Immature natural killer cell (primary cell): ENCODE measurements at regions not wholly inside any gene's neighbourhood (a gene's known extent, or its start where the extent isn't known, plus 50 kb on each side); places are given as distances from the start of the nearest gene placed in this dataset.
"Not testable (repeated sequence)": the region's sequence is repeated elsewhere in the genome, so short reads cannot be mapped to it uniquely, and the experiment has no call there.

Experiments used
- DNase-seq, 3 donors: peaks; one replicate each; pipeline ENCODE4 v3.0.0; 2022; ENCODE audit warnings: mixed read lengths in 1 of 3
- H3K27ac Mint-ChIP-seq, 6 donors: one replicate each; pipeline ENCODE4 v1.8.0; 2020; ENCODE audit warnings: mixed read lengths in 6 of 6, mild to moderate bottlenecking in 5 of 6, inconsistent platforms in 4 of 6, moderate library complexity in 3 of 6
- H3K27me3 Mint-ChIP-seq, 3 donors: one replicate each; pipeline ENCODE4 v1.8.0; 2020 to 2021; ENCODE audit warnings: low read depth in 3 of 3, mild to moderate bottlenecking in 3 of 3, mixed read lengths in 3 of 3, moderate library complexity in 3 of 3, inconsistent platforms in 1 of 3
- H3K36me3 Mint-ChIP-seq, 3 donors: one replicate each; pipeline ENCODE4 v1.8.0; 2020; ENCODE audit warnings: mixed read lengths in 3 of 3, inconsistent platforms in 2 of 3, mild to moderate bottlenecking in 2 of 3
- H3K4me1 Mint-ChIP-seq, 2 donors: one replicate each; pipeline ENCODE4 v1.8.0; 2020; ENCODE audit warnings: inconsistent platforms in 2 of 2, mild to moderate bottlenecking in 2 of 2, mixed read lengths in 2 of 2, moderate library complexity in 1 of 2
- H3K4me3 Mint-ChIP-seq, 5 donors: one replicate each; pipeline ENCODE4 v1.8.0; 2020; ENCODE audit warnings: mild to moderate bottlenecking in 5 of 5, mixed read lengths in 5 of 5, inconsistent platforms in 3 of 5, moderate library complexity in 3 of 5
- H3K9me3 Mint-ChIP-seq, 6 donors: one replicate each; pipeline ENCODE4 v1.8.0; 2020; ENCODE audit warnings: mild to moderate bottlenecking in 6 of 6, mixed read lengths in 6 of 6, inconsistent platforms in 4 of 6, moderate library complexity in 3 of 6

DNA sequence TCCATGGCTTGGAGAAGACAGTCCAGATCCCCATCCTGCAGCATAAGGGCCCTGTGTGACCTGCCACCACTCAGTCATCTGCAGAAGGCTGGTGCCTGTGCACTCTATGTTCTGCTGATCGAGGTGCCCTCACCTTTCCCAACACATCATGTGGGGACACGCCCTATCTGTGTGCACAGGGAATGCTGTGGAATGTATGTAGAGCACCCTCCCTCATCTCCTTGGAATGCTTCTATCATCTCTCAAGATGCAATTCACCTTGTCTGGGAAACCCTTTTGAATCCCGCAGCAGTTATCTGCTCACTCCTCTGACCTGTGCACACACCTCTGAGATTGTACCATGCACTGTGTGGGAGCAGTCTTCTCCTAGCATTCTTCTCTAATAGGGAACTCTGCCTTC is 207.2 kb upstream of the SSTR4 start:
- peaks cover 0 to 8% (median 4%) of the 10 kb centered on the region in 3 donors for H3K27me3 Mint-ChIP-seq
- no peak overlapping the region for H3K4me3 Mint-ChIP-seq
- no peak for DNase-seq
- no peaks in the 10 kb centered on the region for H3K4me1 Mint-ChIP-seq
- H3K9me3 Mint-ChIP-seq = peaks cover 0 to 5% (median 0%) of the 10 kb centered on the region in 6 donors
- H3K27ac Mint-ChIP-seq = no peak overlapping the region
- no peaks in the 10 kb centered on the region for H3K36me3 Mint-ChIP-seq

DNA sequence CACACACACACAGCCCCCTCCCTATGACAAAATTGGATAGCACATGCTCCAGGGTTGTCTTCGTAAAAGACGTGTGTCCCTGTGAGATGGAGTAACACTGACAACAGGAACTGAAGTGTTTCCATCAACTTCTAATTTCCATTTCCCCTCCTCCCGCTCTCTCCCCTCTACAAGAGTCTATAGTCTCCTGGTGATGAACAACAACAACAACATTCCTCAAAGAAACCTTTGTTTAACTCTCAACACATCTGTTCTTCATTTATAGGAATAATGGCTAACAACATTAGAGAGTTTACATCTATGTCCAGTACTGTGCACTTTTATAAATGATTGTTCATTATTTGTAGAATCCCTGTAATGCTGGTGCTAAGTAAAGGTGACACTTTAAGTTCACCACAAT is 205.8 kb upstream of the SSTR4 start:
- Mint-ChIP-seq H3K36me3 (no peaks in the 10 kb centered on the region), H3K27ac (no peak overlapping the region), H3K4me3 (no peak overlapping the region), H3K9me3 (peaks cover 0 to 5% (median 0%) of the 10 kb centered on the region in 6 donors), H3K27me3 (peaks cover 0 to 8% (median 4%) of the 10 kb centered on the region in 3 donors), H3K4me1 (no peaks in the 10 kb centered on the region)
- DNase-seq = no peak

GRCh38 chr20:22830138-22830537 is 205.0 kb upstream of the SSTR4 start:
- Mint-ChIP-seq H3K9me3 (peaks cover 0 to 5% (median 0%) of the 10 kb centered on the region in 6 donors), H3K36me3 (no peaks in the 10 kb centered on the region), H3K4me3 (no peak overlapping the region), H3K27me3 (peaks cover 3 to 8% (median 4%) of the 10 kb centered on the region in 3 donors), H3K4me1 (no peaks in the 10 kb centered on the region), H3K27ac (no peak overlapping the region)
- DNase-seq = no peak

- H3K36me3 Mint-ChIP-seq, H3K4me1 Mint-ChIP-seq, H3K27me3 Mint-ChIP-seq, H3K4me3 Mint-ChIP-seq, DNase-seq, H3K27ac Mint-ChIP-seq, H3K9me3 Mint-ChIP-seq: not testable (repeated sequence)
Measured at GRCh38 chr20:22830715-22831114, 204.4 kb upstream of the SSTR4 start.

GRCh38 chr20:22833851-22834250 is 201.3 kb upstream of the SSTR4 start:
- Mint-ChIP-seq H3K4me1 (no peaks in the 10 kb centered on the region), H3K36me3 (no peaks in the 10 kb centered on the region), H3K27me3 (peaks cover 3 to 8% (median 6%) of the 10 kb centered on the region in 3 donors), H3K9me3 (peaks cover 0 to 5% (median 0%) of the 10 kb centered on the region in 6 donors), H3K27ac (no peak overlapping the region), H3K4me3 (no peak overlapping the region)
- DNase-seq = no peak

DNA sequence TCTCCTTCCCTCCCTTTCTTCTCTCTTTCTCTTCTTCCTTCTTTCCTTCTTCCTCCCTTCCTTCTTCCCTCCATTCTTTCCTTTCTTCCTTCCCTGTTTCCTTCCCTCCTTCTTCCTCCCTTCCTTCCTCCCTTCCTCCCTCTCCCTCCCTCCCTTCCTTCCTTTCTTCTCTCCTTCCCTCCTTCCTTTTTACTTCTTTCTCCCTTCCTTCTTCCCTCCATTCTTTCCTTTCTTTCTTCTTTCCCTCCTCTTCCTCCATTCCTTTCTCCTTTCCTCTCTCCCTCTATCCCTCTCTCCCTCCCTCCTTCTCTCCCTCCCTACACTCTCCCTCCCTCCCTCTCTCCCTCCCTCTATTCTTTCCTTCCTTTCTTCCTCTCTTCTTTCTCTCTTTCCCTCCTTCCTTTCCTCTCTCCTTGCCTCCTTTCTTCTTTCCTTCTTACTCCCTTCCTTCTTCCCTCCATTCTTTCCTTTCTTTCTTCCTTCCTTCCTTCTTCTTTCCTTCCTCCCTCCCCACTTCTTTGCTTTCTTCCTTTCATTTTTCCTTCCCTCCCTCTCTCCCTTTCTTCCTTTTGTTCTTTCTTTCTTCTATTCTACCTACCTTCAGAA is 200.4 kb upstream of the SSTR4 start:
- Mint-ChIP-seq H3K4me1 (no peaks in the 10 kb centered on the region), H3K9me3 (peaks cover 0 to 5% (median 0%) of the 10 kb centered on the region in 6 donors), H3K4me3 (no peak overlapping the region), H3K27ac (no peak overlapping the region), H3K27me3 (peaks cover 3 to 7% (median 7%) of the 10 kb centered on the region in 3 donors), H3K36me3 (no peaks in the 10 kb centered on the region)
- DNase-seq = no peak

- no peak for DNase-seq
- H3K4me1 Mint-ChIP-seq = no peaks in the 10 kb centered on the region
- H3K27ac Mint-ChIP-seq = no peak overlapping the region
- H3K4me3 Mint-ChIP-seq = no peak overlapping the region
- peaks cover 0 to 5% (median 0%) of the 10 kb centered on the region in 6 donors for H3K9me3 Mint-ChIP-seq
- H3K36me3 Mint-ChIP-seq = no peaks in the 10 kb centered on the region
- H3K27me3 Mint-ChIP-seq = peaks cover 3 to 5% (median 4%) of the 10 kb centered on the region in 3 donors
Measured at GRCh38 chr20:22836211-22836610, 198.9 kb upstream of the SSTR4 start.

GRCh38 chr20:22836877-22837276 is 198.2 kb upstream of the SSTR4 start:
- DNase-seq = no peak
- Mint-ChIP-seq H3K4me3 (no peak overlapping the region), H3K36me3 (no peaks in the 10 kb centered on the region), H3K9me3 (peaks cover 0 to 5% (median 0%) of the 10 kb centered on the region in 6 donors), H3K27ac (no peak overlapping the region), H3K27me3 (peaks cover 0 to 6% (median 3%) of the 10 kb centered on the region in 3 donors), H3K4me1 (no peaks in the 10 kb centered on the region)

DNA sequence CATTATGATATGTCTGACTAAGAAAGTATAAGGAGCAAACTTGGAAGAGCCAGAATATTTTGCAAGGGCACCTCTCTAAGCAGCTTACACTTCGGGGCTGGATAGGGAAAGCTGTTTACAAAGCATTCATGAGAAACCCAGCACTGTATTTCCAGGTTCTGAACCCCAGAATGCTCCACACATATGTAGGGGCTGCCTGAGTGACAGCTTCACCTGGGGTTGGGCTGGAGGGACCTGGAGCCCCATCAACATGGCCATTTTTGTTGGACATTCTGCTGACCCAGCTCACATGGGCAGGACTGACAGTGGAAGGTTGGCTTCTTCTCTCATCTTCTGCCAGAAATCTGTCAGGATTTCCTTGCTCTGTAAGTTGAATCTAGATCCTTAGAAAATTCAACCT is 197.1 kb upstream of the SSTR4 start:
- no peak for DNase-seq
- Mint-ChIP-seq H3K27ac (no peak overlapping the region), H3K36me3 (no peaks in the 10 kb centered on the region), H3K4me3 (no peak overlapping the region), H3K9me3 (peaks cover 0 to 5% (median 0%) of the 10 kb centered on the region in 6 donors), H3K4me1 (no peaks in the 10 kb centered on the region), H3K27me3 (peaks cover 0 to 13% (median 5%) of the 10 kb centered on the region in 3 donors)

DNA sequence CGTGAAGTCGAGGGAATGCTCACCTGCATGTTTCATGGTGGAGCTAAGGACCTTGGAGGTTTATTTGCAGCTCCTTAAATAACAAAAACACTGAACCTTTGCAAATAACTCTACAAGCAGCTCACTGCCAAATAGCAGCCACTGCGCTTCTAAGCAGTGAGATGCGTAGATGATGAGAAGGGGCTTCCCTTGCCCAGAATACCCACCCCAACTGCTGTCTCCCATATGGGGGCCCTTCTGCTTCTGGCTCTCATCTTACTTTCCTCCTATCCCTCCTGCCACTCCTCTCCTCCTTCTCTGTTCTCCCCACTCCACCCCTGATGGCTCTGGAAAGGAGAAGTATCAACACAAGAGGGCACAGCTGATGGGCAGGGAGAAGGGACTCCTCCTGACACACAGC is 193.3 kb upstream of the SSTR4 start:
- Mint-ChIP-seq H3K4me3 (no peak overlapping the region), H3K27ac (no peak overlapping the region), H3K9me3 (peaks cover 0 to 5% (median 0%) of the 10 kb centered on the region in 6 donors), H3K4me1 (peaks cover 4 to 5% of the 10 kb centered on the region in 2 donors), H3K27me3 (peaks cover 0 to 12% (median 3%) of the 10 kb centered on the region in 3 donors), H3K36me3 (no peaks in the 10 kb centered on the region)
- DNase-seq = no peak

GRCh38 chr20:22842793-22843192 is 192.3 kb upstream of the SSTR4 start:
- Mint-ChIP-seq H3K9me3 (peaks cover 0 to 4% (median 3%) of the 10 kb centered on the region in 6 donors), H3K4me3 (no peak overlapping the region), H3K4me1 (peaks cover 11 to 14% of the 10 kb centered on the region in 2 donors), H3K27ac (no peak overlapping the region), H3K27me3 (peaks cover 0 to 11% (median 3%) of the 10 kb centered on the region in 3 donors), H3K36me3 (peaks cover 0 to 3% (median 3%) of the 10 kb centered on the region in 3 donors)
- DNase-seq = no peak

GRCh38 chr20:22844959-22845358 is 190.2 kb upstream of the SSTR4 start:
- Mint-ChIP-seq H3K9me3 (peaks cover 0 to 5% (median 3%) of the 10 kb centered on the region in 6 donors), H3K27me3 (peaks cover 0 to 12% (median 3%) of the 10 kb centered on the region in 3 donors)

GRCh38 chr20:22846863-22847262 is 188.2 kb upstream of the SSTR4 start:
- peaks cover 2 to 10% (median 3%) of the 10 kb centered on the region in 3 donors for H3K27me3 Mint-ChIP-seq
- H3K4me1 Mint-ChIP-seq = peaks cover 11 to 14% of the 10 kb centered on the region in 2 donors
- no peak for DNase-seq
- peak overlapping the region in 3 of 5 donors; percentile 5 to 38 (median 9) for H3K4me3 Mint-ChIP-seq
- peaks cover 0 to 3% (median 3%) of the 10 kb centered on the region in 3 donors for H3K36me3 Mint-ChIP-seq
- H3K27ac Mint-ChIP-seq = peak overlapping the region in 1 of 6 donors; percentile 23
- peaks cover 0 to 5% (median 3%) of the 10 kb centered on the region in 6 donors for H3K9me3 Mint-ChIP-seq

More at GRCh38 chr20:22844959-22845358, 190.2 kb upstream of the SSTR4 start:
- H3K36me3 Mint-ChIP-seq = peaks cover 0 to 3% (median 3%) of the 10 kb centered on the region in 3 donors
- H3K4me3 Mint-ChIP-seq = no peak overlapping the region
- no peak for DNase-seq
- H3K4me1 Mint-ChIP-seq = peaks cover 11 to 14% of the 10 kb centered on the region in 2 donors
- H3K27ac Mint-ChIP-seq = no peak overlapping the region

DNA sequence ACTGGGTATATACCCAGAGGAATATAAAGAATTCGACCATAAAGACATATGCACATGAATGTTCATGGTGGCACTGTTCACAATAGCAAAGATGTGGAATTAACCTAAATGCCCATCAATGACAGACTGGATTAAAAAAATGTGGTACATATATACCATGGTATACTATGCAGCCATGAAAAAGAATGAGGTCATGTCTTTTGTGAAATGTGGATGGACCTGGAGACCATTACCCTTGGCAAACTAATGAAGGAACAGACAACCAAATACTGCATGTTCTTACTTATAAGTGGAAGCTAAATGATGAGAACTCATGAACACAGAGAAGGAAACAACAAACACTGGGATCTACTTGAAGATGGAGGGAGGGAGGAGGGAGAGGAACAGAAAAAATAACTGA is 186.7 kb upstream of the SSTR4 start:
- Mint-ChIP-seq H3K4me1 (peaks cover 11 to 14% of the 10 kb centered on the region in 2 donors), H3K27ac (no peak overlapping the region), H3K4me3 (no peak overlapping the region), H3K9me3 (peaks cover 0 to 5% (median 3%) of the 10 kb centered on the region in 6 donors), H3K27me3 (peaks cover 0 to 9% (median 2%) of the 10 kb centered on the region in 3 donors), H3K36me3 (peaks cover 0 to 3% (median 3%) of the 10 kb centered on the region in 3 donors)
- DNase-seq = no peak
